H9 (cell line): ENCODE measurements at regions not wholly inside any gene's neighbourhood (a gene's known extent, or its start where the extent isn't known, plus 50 kb on each side); places are given as distances from the start of the nearest gene placed in this dataset.

Source experiments
- DNase-seq: peaks from one replicate; pipeline ENCODE4 v3.0.0-alpha.2; 2017
- H2AFZ ChIP-seq: one replicate; pipeline ENCODE4 v1.6.1; 2013; ENCODE audit warnings: mild to moderate bottlenecking, low read length, control low read depth, moderate library complexity
- H2AK5ac ChIP-seq: 2 replicates; pipeline ENCODE4 v1.6.1; 2013; ENCODE audit warnings: low read length, control low read depth, mixed read lengths; ENCODE audit not compliant: insufficient read length
- H2BK120ac ChIP-seq: one replicate; pipeline ENCODE4 v1.6.1; 2013; ENCODE audit warnings: low read depth, mild to moderate bottlenecking, low read length, control low read depth, inconsistent platforms; ENCODE audit not compliant: poor library complexity, severe bottlenecking
- H2BK12ac ChIP-seq: 2 replicates; pipeline ENCODE4 v1.6.1; 2013; ENCODE audit warnings: low read length, control low read depth, mixed read lengths, low read depth; ENCODE audit not compliant: insufficient read length
- H2BK15ac ChIP-seq: 2 replicates; pipeline ENCODE4 v1.6.1; 2013; ENCODE audit warnings: low read depth, low read length, control low read depth
- H2BK20ac ChIP-seq: one replicate; pipeline ENCODE4 v1.6.1; 2013; ENCODE audit warnings: low read depth, mild to moderate bottlenecking, low read length, control low read depth, inconsistent platforms; ENCODE audit not compliant: poor library complexity, severe bottlenecking
- H2BK5ac ChIP-seq: 2 replicates; pipeline ENCODE4 v1.6.1; 2013; ENCODE audit warnings: low read length, control low read depth, mixed read lengths; ENCODE audit not compliant: insufficient read length
- H3K14ac ChIP-seq: 2 replicates; pipeline ENCODE4 v1.6.1; 2013; ENCODE audit warnings: low read length, control low read depth; ENCODE audit not compliant: insufficient read depth
- H3K18ac ChIP-seq: 2 replicates; pipeline ENCODE4 v1.6.1; 2013; ENCODE audit warnings: low read depth, mild to moderate bottlenecking, mixed read lengths, low read length, control low read depth; ENCODE audit not compliant: insufficient read length
- H3K23ac ChIP-seq: 2 replicates; pipeline ENCODE4 v1.6.1; 2013; ENCODE audit warnings: low read length, control low read depth, mixed read lengths, low read depth; ENCODE audit not compliant: insufficient read length
- H3K23me2 ChIP-seq: 2 replicates; pipeline ENCODE4 v1.6.1; 2013; ENCODE audit warnings: low read depth, mild to moderate bottlenecking, mixed read lengths, low read length, control low read depth; ENCODE audit not compliant: insufficient read length, poor library complexity, severe bottlenecking
- H3K27ac ChIP-seq: 2 replicates; pipeline ENCODE4 v1.5.1; 2013; ENCODE audit warnings: low read length, control low read depth, mixed read lengths, low read depth; ENCODE audit not compliant: insufficient read length
- H3K27me3 ChIP-seq: 2 replicates; pipeline ENCODE4 v1.6.1; 2013; ENCODE audit warnings: low read length, control low read depth, inconsistent platforms; ENCODE audit not compliant: insufficient read depth
- H3K4ac ChIP-seq: 2 replicates; pipeline ENCODE4 v1.6.1; 2013; ENCODE audit warnings: low read depth, mild to moderate bottlenecking, control low read depth, inconsistent platforms, low read length, moderate library complexity
- H3K4me1 ChIP-seq: 2 replicates; pipeline ENCODE4 v1.6.1; 2013; ENCODE audit warnings: low read length, control low read depth, inconsistent platforms; ENCODE audit not compliant: insufficient read depth
- H3K4me2 ChIP-seq: 2 replicates; pipeline ENCODE4 v1.6.1; 2013; ENCODE audit warnings: low read length, control low read depth, mixed read lengths; ENCODE audit not compliant: insufficient read length, insufficient read depth
- H3K56ac ChIP-seq: 2 replicates; pipeline ENCODE4 v1.6.1; 2013; ENCODE audit warnings: low read depth, mild to moderate bottlenecking, mixed read lengths, low read length, control low read depth; ENCODE audit not compliant: insufficient read length
- H3K79me1 ChIP-seq: 2 replicates; pipeline ENCODE4 v1.6.1; 2013; ENCODE audit warnings: low read depth, mild to moderate bottlenecking, moderate library complexity, low read length, control low read depth, inconsistent platforms; ENCODE audit not compliant: insufficient read depth, poor library complexity, severe bottlenecking
- H3K79me2 ChIP-seq: 2 replicates; pipeline ENCODE4 v1.6.1; 2013; ENCODE audit warnings: low read length, control low read depth, inconsistent platforms; ENCODE audit not compliant: insufficient read depth
- H3K9ac ChIP-seq: 2 replicates; pipeline ENCODE4 v1.6.1; 2013; ENCODE audit warnings: low read length, control low read depth, mixed read lengths; ENCODE audit not compliant: insufficient read length; ENCODE audit errors: extremely low read depth
- H3K9me3 ChIP-seq: one replicate; pipeline ENCODE4 v1.6.1; 2013; ENCODE audit warnings: low read depth, low read length, inconsistent platforms; ENCODE audit not compliant: control insufficient read depth
- H3T11ph ChIP-seq: one replicate; pipeline ENCODE4 v1.6.1; 2013; ENCODE audit warnings: mild to moderate bottlenecking, low read length, control low read depth, inconsistent platforms
- H4K20me1 ChIP-seq: one replicate; pipeline ENCODE4 v1.6.1; 2013; ENCODE audit not compliant: control insufficient read depth, insufficient read length, insufficient read depth
- H4K5ac ChIP-seq: 2 replicates; pipeline ENCODE4 v1.6.1; 2013; ENCODE audit warnings: low read depth, mild to moderate bottlenecking, mixed read lengths, low read length, control low read depth; ENCODE audit not compliant: insufficient read length
- H4K8ac ChIP-seq: replicated peaks from 2 replicates; pipeline ENCODE4 v1.6.1; 2013; ENCODE audit warnings: low read length, control low read depth, mixed read lengths, low read depth; ENCODE audit not compliant: insufficient read length
- H4K91ac ChIP-seq: 2 replicates; pipeline ENCODE4 v1.6.1; 2013; ENCODE audit warnings: low read depth, mild to moderate bottlenecking, moderate library complexity, mixed read lengths, low read length, control low read depth; ENCODE audit not compliant: insufficient read length
- H3K27ac Mint-ChIP-seq, 3 experiments: 2 replicates in 2 of 3; 3 replicates in 1 of 3; pipeline ENCODE4 v1.8.0; 2020 to 2021; ENCODE audit warnings: mixed read lengths in 3 of 3, mild to moderate bottlenecking in 1 of 3, moderate library complexity in 1 of 3
- H3K27me3 Mint-ChIP-seq: 2 replicates; pipeline ENCODE4 v1.8.0; 2021; ENCODE audit warnings: low read depth, mild to moderate bottlenecking, moderate library complexity, mixed read lengths
- H3K36me3 Mint-ChIP-seq, 3 experiments: 2 replicates in 2 of 3; 3 replicates in 1 of 3; pipeline ENCODE4 v1.8.0; 2020 to 2021; ENCODE audit warnings: low read depth in 3 of 3, mixed read lengths in 3 of 3; ENCODE audit not compliant: insufficient read depth in 1 of 3
- H3K4me1 Mint-ChIP-seq, 2 experiments: 2 replicates each; pipeline ENCODE4 v1.8.0; 2020; ENCODE audit warnings: mixed read lengths in 2 of 2
- H3K4me3 Mint-ChIP-seq, 2 experiments: 2 replicates in 1 of 2; 3 replicates in 1 of 2; pipeline ENCODE4 v1.8.0; 2020 to 2021; ENCODE audit warnings: mild to moderate bottlenecking in 2 of 2, mixed read lengths in 2 of 2, moderate library complexity in 1 of 2
- H3K9me3 Mint-ChIP-seq, 2 experiments: 2 replicates in 1 of 2; 3 replicates in 1 of 2; pipeline ENCODE4 v1.8.0; 2020; ENCODE audit warnings: mild to moderate bottlenecking in 2 of 2, mixed read lengths in 2 of 2, moderate library complexity in 1 of 2
- TF ChIP-seq, protein P1 (sequence below): fragments of 200-600 bp; sonication (generic); conservative IDR thresholded peaks from 3 replicates; pipeline ENCODE4 v1.8.0; 2021; ENCODE audit warnings: antibody characterized with exemption, mild to moderate bottlenecking

DNA sequence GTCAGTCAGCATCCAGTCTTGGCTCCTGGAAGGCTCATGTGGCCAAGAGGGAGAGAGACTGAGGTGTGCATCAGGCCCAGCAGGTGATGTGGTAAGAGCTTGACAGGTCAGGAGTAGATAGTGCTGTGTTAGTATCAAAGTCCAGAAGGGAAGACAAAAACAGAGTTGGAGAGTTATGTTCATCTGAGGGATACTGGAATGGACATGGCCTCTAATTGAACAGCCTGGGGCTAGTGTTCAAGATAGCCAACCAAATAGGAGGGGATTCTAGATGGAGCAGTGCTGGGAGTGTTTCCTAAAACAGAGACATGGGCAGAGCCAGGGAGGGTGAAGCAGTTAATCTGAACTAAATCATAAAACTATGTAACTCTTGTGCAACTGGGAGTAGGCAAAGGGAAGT lies 120.7 kb upstream of the MARK1 start:
- H3K27ac ChIP-seq: no peak overlapping the region
- H4K91ac ChIP-seq: no peak overlapping the region
- no peak overlapping the region for H3K56ac ChIP-seq
- no peak overlapping the region for H2AK5ac ChIP-seq
- H3K9me3 ChIP-seq: no peaks in the 10 kb centered on the region
- no peaks in the 10 kb centered on the region for H3K27me3 ChIP-seq
- no peak overlapping the region for H2BK15ac ChIP-seq
- H2BK12ac ChIP-seq: no peak overlapping the region
- H3K9me3 Mint-ChIP-seq: peaks cover 7 to 10% of the 10 kb centered on the region in 2 experiments; a peak in 4 of 5 replicates
- no peak overlapping the region for H2AFZ ChIP-seq
- no peak overlapping the region for H2BK120ac ChIP-seq
- H4K8ac ChIP-seq: no peak overlapping the region
- no peak overlapping the region for H3K18ac ChIP-seq
- peaks cover 3% of the 10 kb centered on the region; the same call in 1 of the 2 replicates for H3K27me3 Mint-ChIP-seq
- H4K20me1 ChIP-seq: no peaks in the 10 kb centered on the region
- no peaks in the 10 kb centered on the region for H3K79me1 ChIP-seq
- no peaks in the 10 kb centered on the region for H3K23me2 ChIP-seq
- H3K23ac ChIP-seq: no peak overlapping the region
- no peaks in the 10 kb centered on the region for H3K79me2 ChIP-seq
- no peak overlapping the region for H3K4ac ChIP-seq
- peaks cover 24 to 26% of the 10 kb centered on the region in 2 experiments for H3K4me1 Mint-ChIP-seq
- no peak overlapping the region for H2BK20ac ChIP-seq
- H3K9ac ChIP-seq: no peak overlapping the region
- H3K4me3 Mint-ChIP-seq: no peak overlapping the region
- no peak for DNase-seq
- H3K4me1 ChIP-seq: peaks cover 7% of the 10 kb centered on the region; the same call in 1 of the 2 replicates
- H3K36me3 Mint-ChIP-seq: peaks cover 0 to 12% (median 5%) of the 10 kb centered on the region in 3 experiments; a peak in 6 of 7 replicates
- no peak overlapping the region for H3K4me2 ChIP-seq
- no peak overlapping the region for H2BK5ac ChIP-seq
- H4K5ac ChIP-seq: no peak overlapping the region
- H3K14ac ChIP-seq: no peak overlapping the region
- TF ChIP-seq, protein P1, sequence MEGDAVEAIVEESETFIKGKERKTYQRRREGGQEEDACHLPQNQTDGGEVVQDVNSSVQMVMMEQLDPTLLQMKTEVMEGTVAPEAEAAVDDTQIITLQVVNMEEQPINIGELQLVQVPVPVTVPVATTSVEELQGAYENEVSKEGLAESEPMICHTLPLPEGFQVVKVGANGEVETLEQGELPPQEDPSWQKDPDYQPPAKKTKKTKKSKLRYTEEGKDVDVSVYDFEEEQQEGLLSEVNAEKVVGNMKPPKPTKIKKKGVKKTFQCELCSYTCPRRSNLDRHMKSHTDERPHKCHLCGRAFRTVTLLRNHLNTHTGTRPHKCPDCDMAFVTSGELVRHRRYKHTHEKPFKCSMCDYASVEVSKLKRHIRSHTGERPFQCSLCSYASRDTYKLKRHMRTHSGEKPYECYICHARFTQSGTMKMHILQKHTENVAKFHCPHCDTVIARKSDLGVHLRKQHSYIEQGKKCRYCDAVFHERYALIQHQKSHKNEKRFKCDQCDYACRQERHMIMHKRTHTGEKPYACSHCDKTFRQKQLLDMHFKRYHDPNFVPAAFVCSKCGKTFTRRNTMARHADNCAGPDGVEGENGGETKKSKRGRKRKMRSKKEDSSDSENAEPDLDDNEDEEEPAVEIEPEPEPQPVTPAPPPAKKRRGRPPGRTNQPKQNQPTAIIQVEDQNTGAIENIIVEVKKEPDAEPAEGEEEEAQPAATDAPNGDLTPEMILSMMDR: no peak
- H3T11ph ChIP-seq: no peak overlapping the region
- H3K27ac Mint-ChIP-seq: no peak overlapping the region
